Mesendoderm (in vitro differentiated cells): ENCODE measurements at regions not wholly inside any gene's neighbourhood (a gene's known extent, or its start where the extent isn't known, plus 50 kb on each side); places are given as distances from the start of the nearest gene placed in this dataset.

Experiments
- DNase-seq: peaks from one replicate; pipeline ENCODE4 v3.0.0; 2013
- H2AK5ac ChIP-seq: 2 replicates; pipeline ENCODE4 v1.6.1; 2013; ENCODE audit warnings: low read length, inconsistent platforms
- H2BK120ac ChIP-seq: 2 replicates; pipeline ENCODE4 v1.6.1; 2013; ENCODE audit warnings: low read depth, mild to moderate bottlenecking, low read length, moderate library complexity, mixed read lengths
- H2BK15ac ChIP-seq: replicated peaks from 2 replicates; pipeline ENCODE4 v1.6.1; 2013; ENCODE audit warnings: low read depth, mild to moderate bottlenecking, moderate library complexity
- H2BK5ac ChIP-seq: 2 replicates; pipeline ENCODE4 v1.6.1; 2013; ENCODE audit warnings: low read length, inconsistent platforms
- H3K18ac ChIP-seq: 2 replicates; pipeline ENCODE4 v1.6.1; 2013; ENCODE audit warnings: mild to moderate bottlenecking, low read length, mixed read lengths
- H3K23ac ChIP-seq: one replicate; pipeline ENCODE4 v1.6.1; 2013; ENCODE audit warnings: low read length
- H3K27ac ChIP-seq: 2 replicates; pipeline ENCODE4 v1.5.1; 2013; ENCODE audit warnings: low read depth, mild to moderate bottlenecking, inconsistent platforms, low read length, moderate library complexity
- H3K27me3 ChIP-seq: 2 replicates; pipeline ENCODE4 v1.6.1; 2013; ENCODE audit warnings: low read length, control low read depth, mild to moderate bottlenecking, inconsistent platforms; ENCODE audit not compliant: insufficient read depth, poor library complexity
- H3K36me3 ChIP-seq: 2 replicates; pipeline ENCODE4 v1.6.1; 2013; ENCODE audit warnings: low read length, inconsistent platforms; ENCODE audit not compliant: control insufficient read depth, insufficient read depth
- H3K4ac ChIP-seq: one replicate; pipeline ENCODE4 v1.6.1; 2013; ENCODE audit warnings: low read depth, mild to moderate bottlenecking, low read length, moderate library complexity
- H3K4me1 ChIP-seq: 2 replicates; pipeline ENCODE4 v1.6.1; 2013; ENCODE audit warnings: low read depth, low read length, inconsistent platforms; ENCODE audit not compliant: control insufficient read depth
- H3K4me2 ChIP-seq: 2 replicates; pipeline ENCODE4 v1.6.1; 2013; ENCODE audit warnings: low read length
- H3K4me3 ChIP-seq: 2 replicates; pipeline ENCODE4 v1.5.1; 2013; ENCODE audit warnings: mild to moderate bottlenecking, low read length
- H3K56ac ChIP-seq: one replicate; pipeline ENCODE4 v1.6.1; 2013; ENCODE audit warnings: low read length
- H3K79me1 ChIP-seq: 2 replicates; pipeline ENCODE4 v1.6.1; 2013; ENCODE audit warnings: low read length, inconsistent platforms
- H3K79me2 ChIP-seq: 2 replicates; pipeline ENCODE4 v1.6.1; 2013; ENCODE audit warnings: mild to moderate bottlenecking, low read length; ENCODE audit not compliant: control insufficient read depth, insufficient read depth
- H3K9ac ChIP-seq: 2 replicates; pipeline ENCODE4 v1.6.1; 2013; ENCODE audit warnings: low read length, inconsistent platforms
- H4K5ac ChIP-seq: one replicate; pipeline ENCODE4 v1.6.1; 2013; ENCODE audit warnings: low read length
- H4K8ac ChIP-seq: one replicate; pipeline ENCODE4 v1.6.1; 2013; ENCODE audit warnings: low read depth, mild to moderate bottlenecking, control low read depth, low read length, moderate library complexity
- WGBS: extraction: QIAGEN DNeasy Blood & Tissue Kit; methylation state at CpG from one replicate; pipeline ENCODE4 v1.1.7; 2013; ENCODE audit warnings: low lambda C conversion rate, missing lambda C conversion rate; ENCODE audit not compliant: insufficient coverage; ENCODE audit errors: extremely low coverage; 5-methylcytosine and 5-hydroxymethylcytosine counted together

DNA sequence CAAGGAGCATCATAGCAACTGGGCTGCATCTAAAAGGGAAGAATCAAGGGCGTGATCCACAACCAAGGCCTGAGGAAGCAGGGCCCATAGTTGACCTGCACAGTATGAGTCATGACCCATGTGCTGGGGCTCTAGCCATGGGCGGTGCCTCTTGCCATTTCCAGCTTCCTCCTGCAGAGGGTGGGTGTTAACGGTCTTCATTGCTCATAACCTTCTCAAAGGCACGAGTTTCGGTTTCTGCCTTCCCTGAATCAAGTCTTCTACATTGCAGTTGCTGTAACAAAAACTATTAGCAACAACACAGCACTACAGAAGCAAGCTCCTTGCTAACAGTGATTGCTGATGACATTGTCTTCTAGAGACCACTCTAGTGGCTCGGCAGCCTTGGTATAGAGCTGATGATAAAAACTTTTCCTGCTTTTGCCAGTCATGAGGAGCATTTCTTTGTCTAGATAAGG, 66.9 kb downstream of the CTSL start:
- no peak overlapping the region for H2BK15ac ChIP-seq
- no peak overlapping the region for H2BK5ac ChIP-seq
- no peak overlapping the region for H3K23ac ChIP-seq
- no peak overlapping the region for H3K18ac ChIP-seq
- H3K9ac ChIP-seq: no peak overlapping the region
- DNase-seq: peak; percentile 72
- H2BK120ac ChIP-seq: no peak overlapping the region
- no peak overlapping the region for H3K27ac ChIP-seq
- H3K4ac ChIP-seq: no peak overlapping the region
- H2AK5ac ChIP-seq: no peak overlapping the region
- no peak overlapping the region for H3K4me2 ChIP-seq
- no peaks in the 10 kb centered on the region for H3K79me1 ChIP-seq
- no peak overlapping the region for H3K4me3 ChIP-seq
- WGBS: no CpG with 5 or more reads among the region's 6 CpGs
- H3K36me3 ChIP-seq: no peaks in the 10 kb centered on the region
- H3K56ac ChIP-seq: no peak overlapping the region
- H4K8ac ChIP-seq: no peak overlapping the region
- H3K79me2 ChIP-seq: no peaks in the 10 kb centered on the region
- H3K4me1 ChIP-seq: no peaks in the 10 kb centered on the region
- H4K5ac ChIP-seq: no peak overlapping the region
- H3K27me3 ChIP-seq: no peaks in the 10 kb centered on the region

DNA sequence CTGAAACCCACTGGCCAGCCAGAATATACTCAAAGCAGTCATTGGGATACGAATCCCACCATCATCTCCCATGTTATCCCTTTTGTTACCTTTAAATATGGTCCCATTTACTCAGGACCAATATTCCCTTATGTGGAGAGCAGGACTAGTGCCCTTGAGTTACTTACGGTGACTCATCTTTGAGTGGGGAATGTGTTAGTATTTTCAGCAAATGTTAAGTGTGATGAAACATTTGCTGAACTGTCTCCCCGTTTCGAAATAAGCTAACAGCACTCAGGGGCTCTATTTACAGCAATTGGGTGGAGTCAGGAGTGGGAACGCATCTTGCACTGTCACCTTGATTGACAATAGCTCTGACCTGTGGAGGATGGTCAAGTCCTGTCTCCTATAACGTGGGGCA, 67.4 kb downstream of the CTSL start:
- H3K79me2 ChIP-seq: no peaks in the 10 kb centered on the region
- H3K23ac ChIP-seq: no peak overlapping the region
- H3K56ac ChIP-seq: no peak overlapping the region
- no peak overlapping the region for H2AK5ac ChIP-seq
- whole genome bisulfite sequencing: no CpG with 5 or more reads among the region's 6 CpGs
- no peak overlapping the region for H3K4me3 ChIP-seq
- H3K36me3 ChIP-seq: no peaks in the 10 kb centered on the region
- no peaks in the 10 kb centered on the region for H3K27me3 ChIP-seq
- H2BK5ac ChIP-seq: no peak overlapping the region
- no peaks in the 10 kb centered on the region for H3K79me1 ChIP-seq
- H4K8ac ChIP-seq: no peak overlapping the region
- H3K9ac ChIP-seq: no peak overlapping the region
- H3K4me1 ChIP-seq: no peaks in the 10 kb centered on the region
- H4K5ac ChIP-seq: no peak overlapping the region
- H3K27ac ChIP-seq: no peak overlapping the region
- DNase-seq: peak; percentile 32
- no peak overlapping the region for H2BK15ac ChIP-seq
- H2BK120ac ChIP-seq: no peak overlapping the region
- H3K4ac ChIP-seq: no peak overlapping the region
- no peak overlapping the region for H3K4me2 ChIP-seq
- no peak overlapping the region for H3K18ac ChIP-seq

DNA sequence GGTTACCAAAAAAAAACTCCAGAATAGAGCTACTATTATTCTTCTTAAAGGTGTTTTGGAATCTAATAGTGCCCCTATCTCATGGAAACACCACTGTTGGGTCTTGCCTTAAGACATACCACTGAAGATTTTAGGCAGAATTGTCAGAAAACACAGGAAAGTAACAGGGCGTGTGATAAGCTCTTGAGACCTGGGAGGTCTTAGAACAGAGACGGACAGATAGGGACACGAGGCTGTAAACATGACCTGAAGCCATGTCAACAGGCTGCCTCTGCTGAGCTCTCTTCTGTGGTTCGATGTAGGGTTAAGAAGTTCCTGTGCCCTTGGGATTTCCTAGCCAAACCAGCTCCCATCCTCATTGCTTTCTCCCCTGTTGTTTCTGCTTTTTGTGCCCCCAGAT, 69.3 kb downstream of the CTSL start:
- H3K4ac ChIP-seq: no peak overlapping the region
- DNase-seq: peak; percentile 47
- WGBS: no CpG with 5 or more reads among the region's 4 CpGs
- no peak overlapping the region for H3K4me2 ChIP-seq
- H3K79me2 ChIP-seq: no peaks in the 10 kb centered on the region
- no peak overlapping the region for H2BK120ac ChIP-seq
- H3K27ac ChIP-seq: no peak overlapping the region
- no peak overlapping the region for H3K56ac ChIP-seq
- no peak overlapping the region for H2BK5ac ChIP-seq
- H2BK15ac ChIP-seq: no peak overlapping the region
- H3K23ac ChIP-seq: no peak overlapping the region
- H3K79me1 ChIP-seq: no peaks in the 10 kb centered on the region
- H4K5ac ChIP-seq: no peak overlapping the region
- H3K4me1 ChIP-seq: no peaks in the 10 kb centered on the region
- H2AK5ac ChIP-seq: no peak overlapping the region
- no peaks in the 10 kb centered on the region for H3K36me3 ChIP-seq
- no peaks in the 10 kb centered on the region for H3K27me3 ChIP-seq
- no peak overlapping the region for H3K18ac ChIP-seq
- H4K8ac ChIP-seq: no peak overlapping the region
- no peak overlapping the region for H3K4me3 ChIP-seq
- no peak overlapping the region for H3K9ac ChIP-seq

DNA sequence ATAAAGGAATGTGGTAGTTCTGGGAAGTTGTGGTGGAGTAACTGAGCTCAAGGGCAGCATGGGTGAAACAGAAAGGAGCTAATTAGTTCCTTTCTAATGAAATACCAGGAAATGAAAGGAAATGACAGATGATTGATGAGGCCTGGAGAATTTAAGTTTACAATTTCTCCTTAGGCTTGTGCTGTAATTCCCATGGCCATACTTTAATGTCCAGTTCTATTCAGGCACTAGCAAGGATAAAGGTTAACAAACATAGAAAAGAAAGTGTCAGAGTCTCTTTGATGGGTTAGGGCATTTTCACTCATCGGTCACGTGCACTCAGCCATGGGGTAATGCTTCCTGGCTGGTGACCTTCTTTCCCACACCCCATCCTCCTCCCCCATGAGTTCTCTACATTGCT, 70.3 kb downstream of the CTSL start:
- H3K36me3 ChIP-seq: no peaks in the 10 kb centered on the region
- H2AK5ac ChIP-seq: no peak overlapping the region
- WGBS: no CpG with 5 or more reads among the region's 2 CpGs
- no peak overlapping the region for H3K9ac ChIP-seq
- no peak overlapping the region for H3K18ac ChIP-seq
- no peak overlapping the region for H4K8ac ChIP-seq
- no peak overlapping the region for H2BK120ac ChIP-seq
- H3K56ac ChIP-seq: no peak overlapping the region
- no peak overlapping the region for H4K5ac ChIP-seq
- no peaks in the 10 kb centered on the region for H3K4me1 ChIP-seq
- no peak overlapping the region for H3K4me2 ChIP-seq
- no peak overlapping the region for H3K27ac ChIP-seq
- no peaks in the 10 kb centered on the region for H3K27me3 ChIP-seq
- no peak overlapping the region for H3K4ac ChIP-seq
- H3K79me1 ChIP-seq: no peaks in the 10 kb centered on the region
- no peak overlapping the region for H2BK15ac ChIP-seq
- no peak overlapping the region for H2BK5ac ChIP-seq
- DNase-seq: no peak
- H3K23ac ChIP-seq: no peak overlapping the region
- H3K4me3 ChIP-seq: no peak overlapping the region
- H3K79me2 ChIP-seq: no peaks in the 10 kb centered on the region

DNA sequence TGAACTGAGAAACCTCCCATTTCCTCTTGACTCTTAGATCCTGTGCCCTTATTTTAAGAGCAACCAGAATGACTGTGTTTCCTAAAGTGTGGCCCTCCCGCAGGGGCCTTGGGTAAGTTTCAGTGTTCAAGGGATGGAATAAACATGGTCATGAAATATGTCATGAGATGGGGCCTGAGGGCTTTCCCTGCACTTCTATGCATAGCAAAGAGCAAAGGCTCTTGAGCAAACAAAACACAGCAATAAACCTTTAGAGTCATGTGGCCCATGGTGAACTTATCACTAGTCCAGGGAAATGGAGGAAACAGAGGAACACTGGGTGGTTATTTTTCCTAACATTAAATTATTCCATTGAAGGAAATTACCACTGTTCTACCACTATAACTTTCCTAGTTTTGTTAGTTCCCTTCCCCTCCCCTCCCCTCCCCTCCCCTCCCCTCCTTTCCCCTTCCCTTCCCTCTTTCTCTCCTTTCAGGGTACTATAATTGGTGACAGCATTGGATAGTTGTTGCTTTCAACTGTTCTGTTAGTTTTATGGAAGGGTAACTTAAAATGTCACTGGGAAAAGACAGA, 72.4 kb downstream of the CTSL start:
- Histone ChIP-seq H3K4me1 (no peaks in the 10 kb centered on the region), H4K5ac (no peak overlapping the region)

DNA sequence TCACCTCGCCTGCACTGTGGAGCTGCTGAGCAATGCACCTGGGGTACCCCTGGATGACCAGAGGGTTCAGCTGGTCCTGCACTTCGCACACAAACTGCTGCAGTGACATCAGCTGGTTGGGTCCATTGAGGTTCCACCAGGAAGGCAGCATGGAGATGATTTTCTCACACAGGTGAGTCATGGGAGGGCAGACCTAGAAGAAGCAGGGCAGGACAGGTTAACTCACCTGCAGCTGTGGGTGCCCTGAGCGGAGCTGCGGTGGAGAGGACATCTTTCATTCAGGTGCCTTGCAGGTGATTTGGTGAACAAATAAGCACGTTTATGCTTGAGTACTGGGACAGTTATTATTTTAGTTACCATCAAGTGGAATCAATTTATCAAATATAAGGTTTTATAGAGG, 73.6 kb downstream of the CTSL start:
- no peak overlapping the region for H3K4me3 ChIP-seq
- no peak overlapping the region for H2BK15ac ChIP-seq
- no peak for DNase-seq
- no CpG with 5 or more reads among the region's 5 CpGs for WGBS
- no peaks in the 10 kb centered on the region for H3K79me1 ChIP-seq
- no peak overlapping the region for H2BK5ac ChIP-seq
- H3K36me3 ChIP-seq: no peaks in the 10 kb centered on the region
- H3K4me2 ChIP-seq: no peak overlapping the region
- no peak overlapping the region for H3K18ac ChIP-seq
- H4K8ac ChIP-seq: no peak overlapping the region
- no peaks in the 10 kb centered on the region for H3K4me1 ChIP-seq
- H3K27ac ChIP-seq: no peak overlapping the region
- H3K4ac ChIP-seq: no peak overlapping the region
- H4K5ac ChIP-seq: no peak overlapping the region
- no peak overlapping the region for H3K9ac ChIP-seq
- no peak overlapping the region for H3K56ac ChIP-seq
- H2AK5ac ChIP-seq: no peak overlapping the region
- H3K23ac ChIP-seq: no peak overlapping the region
- H2BK120ac ChIP-seq: no peak overlapping the region
- no peaks in the 10 kb centered on the region for H3K27me3 ChIP-seq
- no peaks in the 10 kb centered on the region for H3K79me2 ChIP-seq

More for the DNA sequence above, 72.4 kb downstream of the CTSL start:
- Histone ChIP-seq H3K36me3 (no peaks in the 10 kb centered on the region), H3K4me3 (no peak overlapping the region), H2BK5ac (no peak overlapping the region), H3K9ac (no peak overlapping the region), H3K23ac (no peak overlapping the region), H3K79me1 (no peaks in the 10 kb centered on the region), H3K4me2 (no peak overlapping the region), H3K27me3 (no peaks in the 10 kb centered on the region), H2BK15ac (no peak overlapping the region), H3K4ac (no peak overlapping the region), H3K18ac (no peak overlapping the region), H2BK120ac (no peak overlapping the region), H3K27ac (no peak overlapping the region), H4K8ac (no peak overlapping the region), H3K79me2 (no peaks in the 10 kb centered on the region), H3K56ac (no peak overlapping the region), H2AK5ac (no peak overlapping the region)
- no peak for DNase-seq
- WGBS: no CpG with 5 or more reads among the region's 1 CpG
